ENCODE measurements at regions not wholly inside any gene's neighbourhood (a gene's known extent, or its start where the extent isn't known, plus 50 kb on each side); places are given as distances from the start of the nearest gene placed in this dataset.

- no peak overlapping the region for H3K27ac ChIP-seq
- no peak for ATAC-seq
- no peak overlapping the region for H3K4me3 ChIP-seq
- intact Hi-C loops (cut with DNase I), result no loop called here
- H3K27me3 ChIP-seq, result peaks cover 0 to 9% (median 0%) of the 10 kb centered on the region in 9 donors
- DNase-seq, result peak in 1 of 5 donors; percentile 6
- 70 to 82% (median 76%) methylated on average over 11 to 13 of the region's 13 CpGs for WGBS, 4 donors
- H3K9me3 ChIP-seq, result peaks cover 0 to 4% (median 0%) of the 10 kb centered on the region in 12 donors
- H3K4me1 ChIP-seq, result no peaks in the 10 kb centered on the region
- H3K36me3 ChIP-seq, result no peaks in the 10 kb centered on the region
- TF ChIP-seq, protein P1, sequence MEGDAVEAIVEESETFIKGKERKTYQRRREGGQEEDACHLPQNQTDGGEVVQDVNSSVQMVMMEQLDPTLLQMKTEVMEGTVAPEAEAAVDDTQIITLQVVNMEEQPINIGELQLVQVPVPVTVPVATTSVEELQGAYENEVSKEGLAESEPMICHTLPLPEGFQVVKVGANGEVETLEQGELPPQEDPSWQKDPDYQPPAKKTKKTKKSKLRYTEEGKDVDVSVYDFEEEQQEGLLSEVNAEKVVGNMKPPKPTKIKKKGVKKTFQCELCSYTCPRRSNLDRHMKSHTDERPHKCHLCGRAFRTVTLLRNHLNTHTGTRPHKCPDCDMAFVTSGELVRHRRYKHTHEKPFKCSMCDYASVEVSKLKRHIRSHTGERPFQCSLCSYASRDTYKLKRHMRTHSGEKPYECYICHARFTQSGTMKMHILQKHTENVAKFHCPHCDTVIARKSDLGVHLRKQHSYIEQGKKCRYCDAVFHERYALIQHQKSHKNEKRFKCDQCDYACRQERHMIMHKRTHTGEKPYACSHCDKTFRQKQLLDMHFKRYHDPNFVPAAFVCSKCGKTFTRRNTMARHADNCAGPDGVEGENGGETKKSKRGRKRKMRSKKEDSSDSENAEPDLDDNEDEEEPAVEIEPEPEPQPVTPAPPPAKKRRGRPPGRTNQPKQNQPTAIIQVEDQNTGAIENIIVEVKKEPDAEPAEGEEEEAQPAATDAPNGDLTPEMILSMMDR (IDR thresholded peaks at IDR 0.05), result no peak
- no peak for TF ChIP-seq POLR2A (IDR thresholded peaks at IDR 0.05)
Measured at GRCh38 chr10:130369645-130370381, 233.6 kb downstream of the GLRX3 start.

DNA sequence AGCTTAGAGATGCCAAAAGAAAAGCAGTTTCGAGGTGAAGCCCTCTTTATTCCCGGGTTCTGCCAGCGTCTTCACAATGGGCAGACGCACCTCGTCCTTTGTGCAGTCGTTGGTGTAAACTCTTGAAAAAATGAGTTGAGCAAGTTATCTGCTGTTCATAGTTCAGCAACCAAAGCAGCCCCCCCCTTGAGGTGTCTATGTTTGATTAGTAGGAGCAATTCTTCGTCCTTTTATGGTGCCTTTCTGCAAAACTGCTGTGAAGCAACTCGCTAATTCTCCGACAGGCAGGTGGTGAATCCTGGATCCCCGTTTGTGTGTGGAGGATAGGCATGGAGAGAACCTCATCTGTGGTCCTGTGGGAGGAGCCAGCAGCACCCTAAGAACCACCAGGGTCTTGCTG is 234.5 kb downstream of the GLRX3 start:
- intact Hi-C loops (cut with DNase I), result no loop called here
- ATAC-seq (no peak), DNase-seq (peak in 1 of 5 donors; percentile 3)
- no peak overlapping the region for H3K4me3 ChIP-seq
- 81 to 94% (median 83%) methylated on average over 10 of the region's 10 CpGs for WGBS, 4 donors
- peaks cover 0 to 11% (median 0%) of the 10 kb centered on the region in 12 donors for H3K9me3 ChIP-seq
- no peaks in the 10 kb centered on the region for H3K4me1 ChIP-seq
- TF ChIP-seq, protein P1 (IDR thresholded peaks at IDR 0.05), result no peak
- no peak for TF ChIP-seq POLR2A (IDR thresholded peaks at IDR 0.05)
- no peaks in the 10 kb centered on the region for H3K36me3 ChIP-seq
- peaks cover 0 to 9% (median 0%) of the 10 kb centered on the region in 9 donors for H3K27me3 ChIP-seq
- no peak overlapping the region for H3K27ac ChIP-seq

DNA sequence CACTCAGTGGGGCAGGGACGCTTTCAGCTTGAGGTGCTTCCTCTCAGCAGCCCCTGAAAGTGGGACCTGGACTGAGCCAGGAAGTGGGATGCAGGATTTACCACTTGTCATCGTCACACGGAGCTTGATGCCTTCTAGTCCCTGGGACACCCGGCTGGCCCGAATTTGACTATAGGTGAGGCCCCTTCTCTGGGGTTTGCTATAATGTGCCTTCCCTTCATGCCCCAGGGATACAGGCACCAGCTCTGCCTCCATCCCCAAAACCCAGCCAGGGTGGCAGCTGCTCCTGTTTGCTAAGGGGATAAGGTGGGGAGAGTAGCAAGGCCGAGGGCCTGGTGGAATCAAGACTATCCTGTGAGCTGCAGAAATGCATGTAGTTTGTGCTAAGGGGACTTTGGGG is 235.0 kb downstream of the GLRX3 start:
- no peak for TF ChIP-seq POLR2A (IDR thresholded peaks at IDR 0.05)
- TF ChIP-seq, protein P1 (IDR thresholded peaks at IDR 0.05), result no peak
- H3K9me3 ChIP-seq, result peaks cover 0 to 12% (median 0%) of the 10 kb centered on the region in 12 donors
- no peak overlapping the region for H3K4me3 ChIP-seq
- H3K36me3 ChIP-seq, result no peaks in the 10 kb centered on the region
- H3K27ac ChIP-seq, result no peak overlapping the region
- intact Hi-C loops (cut with DNase I), result no loop called here
- no peak for DNase-seq
- 69 to 82% (median 70%) methylated on average over 6 of the region's 6 CpGs for WGBS, 4 donors
- no peaks in the 10 kb centered on the region for H3K4me1 ChIP-seq
- peaks cover 0 to 9% (median 0%) of the 10 kb centered on the region in 9 donors for H3K27me3 ChIP-seq
- ATAC-seq, result no peak

GRCh38 chr10:130371666-130372065 is 235.5 kb downstream of the GLRX3 start:
- no peak overlapping the region for H3K4me3 ChIP-seq
- intact Hi-C loops (cut with DNase I), result no loop called here
- H3K27ac ChIP-seq, result no peak overlapping the region
- ATAC-seq, result no peak
- no peaks in the 10 kb centered on the region for H3K4me1 ChIP-seq
- no peak for TF ChIP-seq POLR2A (IDR thresholded peaks at IDR 0.05)
- TF ChIP-seq, protein P1 (IDR thresholded peaks at IDR 0.05), result no peak
- H3K27me3 ChIP-seq, result peaks cover 0 to 9% (median 0%) of the 10 kb centered on the region in 9 donors
- H3K9me3 ChIP-seq, result peaks cover 0 to 12% (median 0%) of the 10 kb centered on the region in 12 donors
- DNase-seq, result no peak
- 28 to 43% (median 32%) methylated on average over 16 of the region's 16 CpGs for WGBS, 4 donors
- no peaks in the 10 kb centered on the region for H3K36me3 ChIP-seq
